SHP77 (cell line): ENCODE measurements at regions not wholly inside any gene's neighbourhood (a gene's known extent, or its start where the extent isn't known, plus 50 kb on each side); places are given as distances from the start of the nearest gene placed in this dataset.

Experiments
- DNase-seq, 2 experiments: peaks; one replicate each; lab custom pipeline; 2025; lab: John Stamatoyannopoulos, UW

DNA sequence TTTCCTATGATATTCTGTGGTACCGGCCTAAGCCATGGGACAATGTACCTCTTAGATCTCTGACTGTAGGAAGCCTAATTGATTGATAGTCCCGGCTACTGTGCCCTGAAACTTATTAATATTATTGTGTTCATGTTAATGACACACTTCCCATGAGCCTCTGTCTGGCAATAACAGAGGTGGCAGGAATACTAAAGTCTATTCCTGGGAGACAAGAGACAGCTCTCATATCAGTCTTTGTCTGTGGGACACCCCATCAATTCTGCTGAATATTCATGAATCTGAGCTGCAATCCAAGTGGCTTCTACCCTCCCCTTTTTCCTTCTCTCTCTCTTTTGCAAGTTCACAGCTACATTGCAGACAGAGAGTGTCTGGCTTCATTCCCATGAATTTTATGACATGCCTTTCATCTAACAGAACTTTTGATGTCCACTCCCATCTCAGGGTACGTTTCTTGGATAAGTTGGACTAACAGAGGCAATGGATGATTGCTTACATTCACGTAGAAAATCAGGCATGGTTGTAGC is 907.5 kb downstream of the ZPLD1 start:
- no peak for DNase-seq

DNA sequence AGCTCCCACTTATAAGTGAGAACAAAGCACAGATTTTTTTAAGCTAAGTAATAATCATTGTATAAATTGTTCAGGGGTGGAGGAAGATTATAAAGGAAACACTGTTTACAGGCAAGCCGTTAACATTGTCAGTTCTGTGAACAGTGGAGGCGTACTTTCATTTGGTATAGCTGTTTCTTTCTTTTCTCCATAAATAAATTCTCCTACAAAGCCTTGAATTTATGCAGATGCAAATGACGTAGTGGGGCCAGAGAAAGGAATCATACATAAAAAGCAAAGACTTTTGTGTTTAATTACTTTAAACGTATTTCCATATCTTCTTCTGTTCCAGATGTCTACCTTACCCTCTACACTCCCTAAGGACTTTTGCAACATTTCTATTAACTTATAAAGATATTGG is 914.9 kb downstream of the ZPLD1 start:
- DNase-seq, result no peak

DNA sequence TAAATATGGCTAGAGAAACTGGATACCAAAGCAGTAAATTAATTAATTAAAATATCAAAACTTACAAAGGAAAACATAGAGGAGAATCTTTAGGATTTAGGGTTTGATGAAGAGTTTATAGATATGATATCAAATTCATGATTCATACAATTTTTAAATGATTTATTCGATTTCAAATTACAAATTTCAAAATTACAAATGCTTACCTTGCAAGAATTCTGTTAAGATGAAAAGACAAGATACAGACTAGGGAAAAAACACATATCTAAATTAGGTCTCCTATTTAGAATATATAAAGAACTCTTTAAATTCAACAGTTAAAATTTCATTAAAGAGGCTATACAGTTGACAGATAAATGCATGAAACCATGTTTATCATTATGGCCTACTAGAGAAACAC is 930.7 kb downstream of the ZPLD1 start:
- no peak for DNase-seq

DNA sequence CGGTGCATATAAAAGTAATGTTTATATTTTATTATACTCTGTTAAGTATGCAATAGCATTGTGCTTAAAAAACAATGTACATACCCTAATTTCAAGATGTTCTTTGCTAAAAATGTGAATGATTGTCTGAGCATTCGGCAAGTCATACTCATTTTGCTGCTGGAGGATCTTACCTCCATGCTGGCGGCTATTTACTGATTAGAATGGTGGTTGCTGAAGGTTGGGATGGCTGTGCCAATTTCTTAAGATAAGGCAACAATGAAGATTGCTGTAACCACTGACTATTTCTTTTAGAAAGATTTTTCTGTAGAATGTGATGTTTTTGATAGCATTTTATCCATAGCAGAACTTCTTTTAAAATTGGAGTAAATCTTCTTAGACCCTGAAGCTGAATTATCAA is 932.7 kb downstream of the ZPLD1 start:
- DNase-seq, result no peak

DNA sequence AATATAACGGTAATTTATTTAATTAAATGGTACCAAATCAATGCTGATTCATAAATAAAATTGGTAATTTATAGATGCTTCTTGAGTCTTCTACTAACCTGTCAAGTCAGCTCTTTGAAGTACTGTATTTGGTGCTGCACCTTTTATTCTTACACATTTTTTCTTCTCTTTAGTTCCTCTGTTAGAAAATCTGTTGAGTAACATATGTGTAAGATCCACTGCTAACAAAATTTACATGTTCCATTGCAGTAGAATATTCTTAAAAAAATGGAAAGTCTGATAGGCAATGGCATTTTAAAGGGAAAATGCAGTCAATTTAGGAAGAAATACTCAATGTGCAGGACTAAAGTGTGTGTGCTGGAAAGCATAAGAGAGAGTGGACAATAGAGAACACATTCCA is 936.6 kb downstream of the ZPLD1 start:
- no peak for DNase-seq

DNA sequence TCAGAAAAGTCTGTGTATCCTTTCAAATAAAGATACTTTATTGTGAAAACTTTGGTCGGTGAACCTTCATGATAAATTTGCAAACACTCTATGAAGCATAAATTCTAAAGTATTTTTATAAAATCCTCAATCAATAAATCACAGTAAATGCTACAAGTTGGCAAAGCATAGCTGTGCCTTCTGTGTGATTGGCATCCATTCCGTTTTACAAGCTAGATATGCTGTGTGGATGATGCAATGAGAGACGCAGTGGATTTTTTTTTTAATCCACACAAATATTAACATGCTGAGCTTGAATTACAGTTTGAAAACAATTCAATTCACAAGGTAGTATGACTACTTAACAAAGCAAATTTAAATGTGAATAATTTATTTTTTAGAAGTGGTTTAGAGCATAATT is 937.2 kb downstream of the ZPLD1 start:
- no peak for DNase-seq

DNA sequence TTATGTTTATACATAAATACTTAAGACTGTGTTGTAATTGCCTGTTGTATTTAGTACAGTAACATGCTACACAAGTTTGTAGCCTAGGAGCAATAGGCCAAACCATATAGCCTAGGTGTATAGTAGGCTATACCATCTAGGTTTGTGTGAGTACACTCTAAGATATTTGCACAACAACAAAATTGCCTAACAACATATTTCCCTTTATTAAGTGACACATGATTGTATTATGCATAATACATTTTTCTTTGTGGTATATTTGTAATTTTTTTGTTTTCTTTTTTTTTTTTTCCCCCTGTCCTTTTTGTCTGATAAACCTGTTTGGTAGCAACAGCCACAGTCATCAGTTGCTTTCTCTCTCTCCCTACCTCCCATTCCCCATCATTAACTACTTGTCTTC is 945.6 kb downstream of the ZPLD1 start:
- DNase-seq, result no peak

DNA sequence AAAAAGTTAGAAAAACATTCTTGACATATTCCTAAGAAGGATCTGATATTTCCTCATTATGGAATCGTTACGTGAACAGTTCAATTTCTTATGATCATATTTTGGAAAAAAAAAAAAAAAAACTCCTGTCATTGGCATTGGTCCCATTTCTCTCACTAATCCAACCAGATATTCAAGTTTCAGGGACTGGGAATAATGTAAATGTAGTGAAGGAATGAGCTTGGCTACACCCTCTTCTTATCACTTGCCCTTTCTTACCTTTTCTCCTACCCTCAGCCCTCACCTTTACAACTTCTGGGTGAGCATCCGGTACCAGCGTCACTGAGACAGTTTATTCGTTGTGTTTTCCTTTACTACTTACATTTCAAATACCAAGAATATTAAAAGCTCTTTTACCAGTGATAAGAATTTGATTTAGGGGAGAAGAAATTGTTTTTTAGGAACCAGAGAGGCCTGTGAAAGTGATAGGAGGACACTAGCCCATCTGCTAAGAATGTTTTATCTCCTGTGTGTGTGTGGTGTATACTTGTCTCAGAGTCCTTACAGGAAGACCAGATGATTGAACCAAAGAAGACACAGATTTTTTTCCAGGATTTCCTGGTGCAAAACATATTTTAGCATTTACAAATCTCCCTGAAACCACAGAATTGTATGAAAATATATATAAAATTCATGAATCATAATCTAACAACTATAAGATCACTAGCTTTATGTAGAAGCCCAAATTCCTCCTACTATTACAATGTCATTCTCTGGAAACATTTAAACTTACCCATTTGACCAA is 946.7 kb downstream of the ZPLD1 start:
- no peak for DNase-seq

DNA sequence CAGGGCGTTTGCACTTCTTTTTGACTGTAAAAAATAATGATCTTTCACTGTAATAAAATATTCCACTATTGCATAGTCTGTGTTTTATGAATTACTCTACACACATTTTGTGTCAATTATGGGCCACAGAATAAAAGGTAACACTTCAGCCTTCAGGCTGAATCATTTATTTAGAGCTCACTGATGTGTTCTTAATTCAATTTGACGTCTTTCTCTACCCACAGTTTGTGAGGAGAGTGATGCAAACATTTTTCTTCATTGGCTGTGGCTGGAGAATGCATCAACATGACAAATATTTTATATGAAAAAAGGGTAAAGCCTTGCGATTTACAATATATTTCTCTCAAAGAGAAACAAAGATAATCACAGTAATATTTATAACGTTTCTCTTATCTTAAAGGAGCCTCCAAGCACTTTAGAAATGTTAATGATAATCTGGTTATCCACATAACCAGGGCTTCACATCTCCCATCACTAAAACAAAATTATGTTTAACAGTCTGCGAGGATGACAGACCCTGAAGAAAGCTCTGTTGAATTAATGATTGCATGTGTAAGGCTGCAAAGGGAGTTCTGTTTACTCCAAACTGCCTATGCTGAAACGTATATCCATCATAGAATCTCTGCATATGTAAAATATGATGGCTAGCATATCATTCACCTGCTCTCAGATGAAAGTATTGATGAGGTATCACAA is 951.3 kb downstream of the ZPLD1 start:
- no peak for DNase-seq

DNA sequence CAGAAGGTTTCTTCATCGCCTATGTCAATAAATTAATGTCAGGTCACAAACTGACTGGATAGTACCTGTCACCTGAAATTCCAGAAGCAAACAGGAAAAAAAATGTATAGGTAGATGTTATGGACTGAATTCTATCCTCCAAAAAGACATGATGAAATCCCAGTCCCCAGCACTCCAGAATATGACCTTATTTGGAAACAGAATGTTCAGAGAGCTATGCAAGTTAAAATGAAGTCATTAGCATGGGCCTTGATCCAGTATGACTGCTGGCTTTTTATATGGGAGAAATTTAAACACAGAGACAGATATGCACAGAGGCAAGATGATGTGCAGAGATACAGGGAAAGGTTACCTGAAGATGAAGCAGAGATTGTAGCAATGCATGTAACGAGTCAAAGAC is 953.4 kb downstream of the ZPLD1 start:
- DNase-seq, result no peak

DNA sequence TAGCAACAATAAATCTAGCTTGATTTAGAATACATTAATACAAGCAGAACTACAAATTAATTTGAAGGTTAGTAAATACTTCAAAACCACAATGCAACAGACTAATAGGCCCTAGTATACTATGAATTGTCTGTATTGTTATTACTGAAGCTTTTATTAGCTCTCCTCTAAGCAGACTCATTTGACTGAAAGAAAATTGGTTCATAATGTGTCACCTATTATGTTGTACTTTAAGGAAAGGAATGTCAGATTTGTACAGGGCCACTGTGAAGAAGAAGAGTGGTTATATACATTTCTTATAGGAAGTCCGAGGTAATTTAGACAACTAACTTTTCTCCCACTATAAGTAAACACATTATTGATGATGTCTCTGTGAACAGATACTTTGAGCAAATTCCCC is 954.5 kb downstream of the ZPLD1 start:
- no peak for DNase-seq

DNA sequence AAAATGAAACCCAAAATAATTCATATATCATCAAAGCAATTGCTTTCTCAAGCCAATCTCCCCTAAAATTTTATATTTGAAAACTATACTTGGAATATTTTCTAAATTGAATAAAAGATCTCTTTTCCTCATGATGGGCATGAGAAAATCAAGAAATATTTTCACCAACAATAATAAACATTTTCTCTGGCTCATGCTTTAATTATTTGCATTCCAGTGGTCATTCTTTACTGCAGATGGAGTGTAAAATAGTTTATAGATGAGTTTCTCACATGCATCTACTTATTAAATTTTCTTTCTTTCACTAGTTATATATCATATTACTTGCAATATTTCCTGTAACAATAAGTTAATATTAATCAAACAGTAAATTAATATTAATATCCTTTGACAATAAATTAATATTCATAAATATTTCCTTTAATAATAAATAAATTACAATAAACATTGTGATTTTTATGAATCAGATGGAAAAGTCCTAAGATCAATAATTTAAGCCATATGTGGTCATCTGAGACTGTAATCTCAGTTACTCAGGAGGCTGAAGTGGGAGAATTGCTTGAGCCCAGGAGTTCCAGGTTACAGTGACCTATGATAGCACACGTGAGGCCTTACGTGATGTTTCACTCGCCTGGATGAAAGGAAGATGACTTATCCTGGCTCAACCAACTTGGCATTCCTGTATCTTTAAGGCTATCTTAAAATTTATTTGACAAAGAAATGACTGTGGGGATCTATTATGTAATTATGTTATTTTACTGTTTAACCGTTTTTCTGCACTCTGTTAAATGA is 958.8 kb downstream of the ZPLD1 start:
- DNase-seq, result no peak

DNA sequence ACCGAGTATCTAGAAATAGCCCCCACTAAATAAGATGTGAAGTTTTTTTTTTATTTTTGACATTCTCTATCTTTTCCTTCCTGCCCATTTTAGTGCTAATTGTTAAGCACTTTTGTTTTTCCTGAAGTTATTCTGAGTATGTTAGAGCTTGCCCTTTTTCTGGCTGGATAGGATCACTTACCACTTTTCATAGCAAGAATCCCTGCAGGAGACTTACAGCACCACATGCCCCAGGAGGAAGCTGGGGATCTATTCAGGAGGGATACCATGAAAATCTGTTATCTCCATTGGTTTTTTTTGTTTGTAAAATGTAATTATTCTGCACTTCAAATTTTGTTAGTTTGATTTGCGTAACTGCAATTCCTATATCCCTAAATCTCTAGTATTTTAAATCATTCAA is 968.4 kb downstream of the ZPLD1 start:
- DNase-seq, result no peak

DNA sequence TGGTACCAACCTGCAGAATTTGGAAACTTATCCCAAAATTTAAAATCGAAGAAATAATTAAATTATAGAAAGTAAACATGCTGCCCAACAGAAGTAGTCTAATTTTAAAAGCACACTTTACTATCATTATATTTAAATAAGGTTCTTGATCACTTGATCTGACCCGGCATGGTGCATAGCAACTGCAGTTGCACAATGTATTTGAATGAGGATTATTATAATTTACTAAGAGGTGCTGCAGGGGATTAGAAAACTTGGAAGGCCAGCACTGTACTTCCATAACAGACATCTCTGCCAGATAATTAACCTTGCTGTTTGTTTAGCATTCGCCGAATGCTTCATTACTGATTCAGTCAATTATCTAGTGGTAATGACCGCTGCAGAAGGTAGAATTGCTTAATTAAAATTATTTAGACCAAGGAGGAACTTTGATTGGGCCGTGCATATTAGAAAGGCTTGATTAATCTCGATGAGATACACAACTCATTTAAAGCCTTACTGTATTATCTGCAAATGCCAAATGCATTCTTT is 971.6 kb downstream of the ZPLD1 start:
- DNase-seq, result no peak

DNA sequence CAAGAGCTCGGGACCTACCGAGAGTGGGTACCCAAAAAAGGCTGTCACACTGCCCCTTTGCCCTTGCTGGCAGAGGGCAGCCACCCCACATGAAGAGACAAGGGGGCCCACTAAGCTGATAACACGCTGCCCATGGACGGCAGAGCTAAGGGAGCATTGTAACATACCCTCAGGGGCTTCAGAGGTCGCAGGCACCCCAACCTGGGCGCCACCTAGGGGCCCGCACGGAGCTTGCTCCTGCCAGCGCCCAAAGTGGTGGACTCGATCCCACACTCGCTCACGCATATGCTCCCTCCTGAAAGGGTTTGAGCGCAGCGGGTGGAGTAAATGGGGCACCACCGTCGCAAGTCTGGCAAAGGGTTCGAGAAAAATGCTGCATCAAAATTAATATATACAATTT is 975.4 kb downstream of the ZPLD1 start:
- DNase-seq, result no peak

DNA sequence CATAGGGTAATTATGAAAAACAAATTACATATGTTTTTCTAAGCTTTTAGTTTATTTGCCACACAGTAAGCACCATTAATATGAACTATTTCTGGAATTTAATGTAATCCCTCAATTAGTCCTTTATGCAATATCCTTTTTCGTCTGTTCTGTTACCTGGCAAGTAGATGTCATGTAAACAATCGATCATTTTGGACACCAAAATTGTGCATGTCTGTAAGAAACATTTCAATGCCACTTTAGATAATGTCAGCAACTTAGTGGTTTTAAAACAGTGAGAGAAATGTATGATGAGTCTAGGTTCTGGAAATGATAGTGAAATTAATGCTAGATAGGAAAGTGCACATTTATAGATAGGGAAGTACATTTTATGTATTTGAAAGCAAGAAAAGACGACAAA is 986.6 kb downstream of the ZPLD1 start:
- DNase-seq, result no peak

DNA sequence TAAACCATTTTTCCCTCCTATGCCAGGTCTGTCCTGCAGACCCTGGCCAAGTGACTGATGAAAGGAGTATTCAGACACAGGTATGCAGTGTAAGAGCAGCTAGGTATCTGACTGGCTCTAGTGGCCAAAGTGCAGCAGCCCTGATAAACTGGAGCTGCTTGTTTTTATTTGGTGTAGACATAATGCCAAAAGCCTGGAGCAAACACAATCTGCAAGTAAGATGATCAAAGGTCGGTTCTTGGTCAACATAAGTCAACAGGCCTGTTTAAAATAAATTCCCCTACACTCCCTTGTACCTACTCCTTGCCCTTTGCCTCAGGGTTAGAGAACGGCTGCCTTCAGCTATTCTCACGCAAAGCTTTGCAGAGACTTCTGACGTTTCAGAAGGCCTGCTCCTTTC is 1003.1 kb downstream of the ZPLD1 start:
- no peak for DNase-seq

DNA sequence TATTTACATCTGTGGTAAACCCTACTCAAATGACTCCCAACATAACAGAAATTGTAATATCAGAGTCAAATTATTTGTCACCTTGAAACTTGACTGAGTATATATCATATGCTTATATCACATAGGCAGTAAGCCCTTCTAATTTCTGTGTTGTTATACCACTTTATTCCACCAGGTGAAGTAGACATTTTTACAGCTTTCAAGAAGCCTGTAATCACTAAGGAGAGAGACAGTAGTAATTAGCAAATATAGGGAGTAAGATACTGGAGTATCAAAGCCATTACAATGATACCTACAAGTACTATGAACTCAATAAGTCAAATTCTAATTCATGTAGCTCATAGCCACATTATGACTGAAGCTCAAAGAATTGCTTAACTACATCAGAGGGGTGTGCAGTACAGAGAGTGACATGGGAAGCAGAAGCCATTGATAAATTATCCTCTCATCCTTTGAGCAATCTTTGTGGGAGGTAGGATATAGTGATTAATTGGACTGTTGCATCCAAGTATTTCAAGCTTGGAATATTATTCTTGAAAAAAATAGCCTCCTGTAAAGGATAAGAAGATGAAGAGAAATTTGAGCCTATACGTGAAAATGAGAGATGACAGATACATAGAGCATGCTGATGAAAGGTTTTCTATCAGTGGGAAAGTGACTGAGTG is 1005.9 kb downstream of the ZPLD1 start:
- no peak for DNase-seq

DNA sequence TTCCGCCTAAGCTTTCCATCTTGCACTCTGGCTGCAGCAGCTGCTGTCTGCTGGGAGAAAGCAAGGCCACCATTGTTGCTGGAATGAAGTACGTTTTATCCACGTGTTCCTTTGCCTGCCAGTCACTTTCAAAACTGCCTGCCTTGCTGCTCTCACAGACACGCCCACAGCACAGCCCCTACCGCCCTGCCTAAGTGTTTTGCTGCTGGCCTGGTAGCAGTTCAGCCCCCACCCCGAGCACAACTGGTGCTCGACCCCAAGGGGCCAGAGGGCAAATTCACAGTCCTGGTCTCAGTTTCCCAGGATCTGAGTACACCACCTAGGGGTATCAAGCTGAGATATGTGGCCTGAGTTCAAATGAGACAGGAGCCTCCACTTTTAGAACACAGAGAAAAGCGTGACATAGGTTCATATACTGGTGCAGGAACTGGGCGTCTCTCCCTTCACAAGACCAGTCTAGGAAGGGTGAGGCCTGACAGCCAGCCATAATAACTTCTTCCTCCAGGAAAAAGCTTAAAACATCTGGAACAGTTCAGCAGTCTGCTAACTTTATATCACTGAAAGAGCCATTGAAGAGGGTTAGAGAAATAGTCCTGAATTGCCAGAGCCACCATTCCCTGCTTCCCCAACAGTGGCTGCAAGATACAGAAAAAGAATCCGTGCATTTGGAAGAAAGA is 1012.3 kb downstream of the ZPLD1 start:
- no peak for DNase-seq

DNA sequence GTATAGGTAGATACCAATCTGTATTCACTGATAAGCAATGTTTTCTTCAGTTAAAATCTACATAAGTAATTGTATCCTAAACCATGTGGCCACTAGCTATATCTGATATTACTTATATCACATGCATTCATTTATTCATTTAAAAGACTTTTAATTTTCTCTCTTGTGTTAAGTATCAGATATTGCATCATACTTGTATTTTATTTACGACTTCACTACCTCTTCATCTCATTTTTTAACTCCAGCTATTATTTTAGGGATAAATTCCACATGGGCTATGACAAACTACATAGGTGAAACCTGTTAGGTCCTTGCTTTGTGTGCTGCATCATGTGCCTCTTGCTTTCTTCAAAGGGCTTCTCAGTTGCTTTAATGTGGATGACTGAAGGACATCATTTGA is 1018.3 kb downstream of the ZPLD1 start:
- no peak for DNase-seq

DNA sequence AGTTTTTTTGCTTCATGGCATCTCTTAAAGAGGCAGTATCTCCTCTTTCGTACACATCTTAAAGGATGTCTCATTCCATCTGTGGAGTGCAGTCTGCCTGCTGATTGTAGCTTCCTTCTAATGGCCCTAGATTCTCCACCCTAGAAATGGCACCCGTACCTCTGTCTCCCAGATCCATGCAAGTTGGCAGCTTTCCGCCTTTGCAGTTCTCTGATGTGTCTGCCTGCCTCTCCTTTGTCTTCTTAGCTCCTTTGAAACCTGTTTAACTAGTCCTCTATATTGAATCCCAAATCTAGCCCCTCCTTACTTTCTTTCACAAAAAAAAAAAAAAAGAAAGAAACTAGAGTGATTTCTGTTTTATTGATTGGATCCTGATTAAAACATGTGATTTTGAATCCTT is 1025.0 kb downstream of the ZPLD1 start:
- no peak for DNase-seq
